NCI-H2196 treated with DMSO at 0.1 percent for 48 hours (cell line): ENCODE measurements at regions not wholly inside any gene's neighbourhood (a gene's known extent, or its start where the extent isn't known, plus 50 kb on each side); places are given as distances from the start of the nearest gene placed in this dataset.

Experiments used
- DNase-seq: peaks from one replicate; lab custom pipeline; 2025; ENCODE audit not compliant: unreplicated experiment; lab: John Stamatoyannopoulos, UW

GRCh38 chr4:1531683-1532548 lies 125.7 kb upstream of the NKX1-1 start:
- DNase-seq: no peak

GRCh38 chr4:1530356-1530755 lies 124.1 kb upstream of the NKX1-1 start:
- no peak for DNase-seq

GRCh38 chr4:1524761-1525160 lies 118.5 kb upstream of the NKX1-1 start:
- no peak for DNase-seq

- no peak for DNase-seq
These were observed 117.8 kb upstream of the NKX1-1 start for GRCh38 chr4:1523907-1524636.

- no peak for DNase-seq
These were observed 117.3 kb upstream of the NKX1-1 start for GRCh38 chr4:1523506-1523905.

GRCh38 chr4:1523033-1523432 lies 116.8 kb upstream of the NKX1-1 start:
- DNase-seq: no peak

- no peak for DNase-seq
These were observed 116.4 kb upstream of the NKX1-1 start for GRCh38 chr4:1522606-1523005.

- DNase-seq: no peak
These were observed 115.6 kb upstream of the NKX1-1 start for GRCh38 chr4:1521821-1522361.

- peak; percentile 34 for DNase-seq
These were observed 114.7 kb upstream of the NKX1-1 start for GRCh38 chr4:1520795-1521576.

GRCh38 chr4:1519787-1520661 lies 113.8 kb upstream of the NKX1-1 start:
- DNase-seq: no peak

- no peak for DNase-seq
These were observed 112.9 kb upstream of the NKX1-1 start for GRCh38 chr4:1518997-1519700.

GRCh38 chr4:1517592-1518411 lies 111.6 kb upstream of the NKX1-1 start:
- no peak for DNase-seq

GRCh38 chr4:1516881-1517480 lies 110.7 kb upstream of the NKX1-1 start:
- no peak for DNase-seq

GRCh38 chr4:1516261-1516660 lies 110.0 kb upstream of the NKX1-1 start:
- DNase-seq: no peak

- no peak for DNase-seq
These were observed 109.5 kb upstream of the NKX1-1 start for GRCh38 chr4:1515763-1516162.

- DNase-seq: no peak
These were observed 108.9 kb upstream of the NKX1-1 start for GRCh38 chr4:1515156-1515555.

- no peak for DNase-seq
These were observed 108.4 kb upstream of the NKX1-1 start for GRCh38 chr4:1514612-1515011.

- DNase-seq: no peak
These were observed 107.8 kb upstream of the NKX1-1 start for GRCh38 chr4:1513936-1514483.
